WTC11 (cell line): ENCODE measurements at regions not wholly inside any gene's neighbourhood (a gene's known extent, or its start where the extent isn't known, plus 50 kb on each side); places are given as distances from the start of the nearest gene placed in this dataset.

Source experiments
- ATAC-seq: fragments of 200-7000 bp; cut with Tn5 transposase; 2 replicates; pipeline ENCODE4 v1.10.0; 2021; ENCODE audit warnings: mild to moderate bottlenecking, moderate library complexity
- CTCF ChIA-PET: fragments of 300-600 bp; sonication (Branson Sonifier 250); formaldehyde crosslinking; loops from one replicate; lab custom pipeline; 2021; ENCODE audit warnings: antibody characterized with exemption; lab: Charles Lee
- POLR2A ChIA-PET: fragments of 350-600 bp; sonication (Branson Sonifier 250); formaldehyde crosslinking; loops from one replicate; lab custom pipeline; 2021; ENCODE audit warnings: antibody characterized with exemption; lab: Charles Lee
- DNase-seq: peaks from one replicate; pipeline ENCODE4 v3.0.0; 2021; ENCODE audit warnings: low spot score
- H3K27ac Mint-ChIP-seq: 2 replicates; pipeline ENCODE4 v1.8.0; 2021; ENCODE audit warnings: mixed read lengths
- H3K27me3 Mint-ChIP-seq: 2 replicates; pipeline ENCODE4 v1.8.0; 2021; ENCODE audit warnings: low read depth, mild to moderate bottlenecking, moderate library complexity, mixed read lengths
- H3K36me3 Mint-ChIP-seq: 2 replicates; pipeline ENCODE4 v1.8.0; 2021; ENCODE audit warnings: mixed read lengths
- H3K4me1 Mint-ChIP-seq: 2 replicates; pipeline ENCODE4 v1.8.0; 2022; ENCODE audit warnings: mixed read lengths
- H3K4me3 Mint-ChIP-seq: 2 replicates; pipeline ENCODE4 v1.8.0; 2021; ENCODE audit warnings: mild to moderate bottlenecking, moderate library complexity, mixed read lengths
- H3K9me3 Mint-ChIP-seq: 2 replicates; pipeline ENCODE4 v1.8.0; 2021; ENCODE audit warnings: mixed read lengths
- AFF4 ChIP-seq: sonication (generic); formaldehyde crosslinking; IDR thresholded peaks from 2 replicates; pipeline ENCODE4 v1.8.1; 2023; ENCODE audit warnings: mild to moderate bottlenecking, missing genetic modification reagents, borderline replicate concordance
- ARID4B ChIP-seq: sonication (generic); formaldehyde crosslinking; IDR thresholded peaks from 2 replicates; pipeline ENCODE4 v1.8.0; 2023; ENCODE audit warnings: missing genetic modification reagents, mild to moderate bottlenecking, borderline replicate concordance
- ATF6 ChIP-seq: sonication (generic); formaldehyde crosslinking; IDR thresholded peaks from 2 replicates; pipeline ENCODE4 v1.8.1; 2023; ENCODE audit warnings: mild to moderate bottlenecking, missing genetic modification reagents
- CTCF ChIP-seq: fragments of 200-600 bp; IDR thresholded peaks from 2 replicates; pipeline ENCODE4 v1.8.0; 2022; ENCODE audit warnings: antibody characterized with exemption
- E2F5 ChIP-seq: sonication (generic); formaldehyde crosslinking; IDR thresholded peaks from 2 replicates; pipeline ENCODE4 v1.8.1; 2022; ENCODE audit warnings: mild to moderate bottlenecking, moderate library complexity, missing genetic modification reagents
- ETV6 ChIP-seq: sonication (generic); formaldehyde crosslinking; IDR thresholded peaks from 2 replicates; pipeline ENCODE4 v1.8.1; 2022; ENCODE audit warnings: mild to moderate bottlenecking, missing genetic modification reagents
- FOXJ3 ChIP-seq: sonication (generic); formaldehyde crosslinking; IDR thresholded peaks from 2 replicates; pipeline ENCODE4 v1.9.0; 2021; ENCODE audit warnings: missing genetic modification reagents, mild to moderate bottlenecking, borderline replicate concordance
- FOXK1 ChIP-seq: sonication (generic); formaldehyde crosslinking; IDR thresholded peaks from 2 replicates; pipeline ENCODE4 v1.8.0; 2022; ENCODE audit warnings: mild to moderate bottlenecking, moderate library complexity, missing genetic modification reagents
- FOXP1 ChIP-seq: sonication (generic); formaldehyde crosslinking; IDR thresholded peaks from 2 replicates; pipeline ENCODE4 v1.8.0; 2022; ENCODE audit warnings: missing genetic modification reagents, mild to moderate bottlenecking, moderate library complexity, borderline replicate concordance
- GABPB1 ChIP-seq: sonication (generic); formaldehyde crosslinking; IDR thresholded peaks from 2 replicates; pipeline ENCODE4 v1.8.1; 2023; ENCODE audit warnings: mild to moderate bottlenecking, missing genetic modification reagents
- MLX ChIP-seq: sonication (generic); formaldehyde crosslinking; IDR thresholded peaks from 2 replicates; pipeline ENCODE4 v1.8.1; 2023; ENCODE audit warnings: mild to moderate bottlenecking, missing genetic modification reagents, moderate library complexity
- NFYB ChIP-seq: sonication (generic); formaldehyde crosslinking; conservative IDR thresholded peaks from 2 replicates; pipeline ENCODE4 v1.8.0; 2022; ENCODE audit warnings: low read depth, missing genetic modification reagents
- RELA ChIP-seq: sonication (generic); formaldehyde crosslinking; IDR thresholded peaks from 2 replicates; pipeline ENCODE4 v1.8.1; 2022; ENCODE audit warnings: missing genetic modification reagents, mild to moderate bottlenecking, borderline replicate concordance
- RORB ChIP-seq: fragments of 250-450 bp; sonication (Bioruptor Pico); IDR thresholded peaks from 2 replicates; pipeline ENCODE4 v1.9.0; 2021; ENCODE audit warnings: mild to moderate bottlenecking
- ZBTB43 ChIP-seq: sonication (generic); formaldehyde crosslinking; IDR thresholded peaks from 2 replicates; pipeline ENCODE4 v1.8.1; 2023; ENCODE audit warnings: mild to moderate bottlenecking, missing genetic modification reagents

GRCh38 chr13:111970494-111971141, 96.3 kb upstream of the SOX1 start:
- CTCF ChIA-PET = no interaction called here

More at GRCh38 chr13:111970494-111971141, 96.3 kb upstream of the SOX1 start:
- peaks cover 10% of the 10 kb centered on the region; the same call in 1 of the 2 replicates for H3K36me3 Mint-ChIP-seq
- peaks cover 13% of the 10 kb centered on the region for H3K27me3 Mint-ChIP-seq
- no peak overlapping the region for H3K27ac Mint-ChIP-seq
- DNase-seq (no peak), ATAC-seq (no peak)
- H3K4me1 Mint-ChIP-seq = peaks cover 29% of the 10 kb centered on the region
- no peak overlapping the region for H3K4me3 Mint-ChIP-seq
- peaks cover 14% of the 10 kb centered on the region for H3K9me3 Mint-ChIP-seq
- TF ChIP-seq AFF4 (CRISPR knock-in tag) = no peak
- TF ChIP-seq ARID4B = no peak
- no peak for TF ChIP-seq CTCF
- TF ChIP-seq RELA (CRISPR knock-in tag) = no peak
- no peak for TF ChIP-seq FOXK1 (CRISPR knock-in tag)
- TF ChIP-seq GABPB1 (CRISPR knock-in tag) = no peak
- no peak for TF ChIP-seq ATF6 (CRISPR knock-in tag)
- TF ChIP-seq RORB (CRISPR knock-in tag) = no peak
- TF ChIP-seq ZBTB43 = no peak
- TF ChIP-seq FOXJ3 (CRISPR knock-in tag) = no peak
- no peak for TF ChIP-seq FOXP1 (CRISPR knock-in tag)
- no peak for TF ChIP-seq MLX (CRISPR knock-in tag)
- TF ChIP-seq E2F5 (CRISPR knock-in tag) = no peak
- TF ChIP-seq NFYB (CRISPR knock-in tag) = no peak
- no peak for TF ChIP-seq ETV6 (CRISPR knock-in tag)
- POLR2A ChIA-PET = no interaction called here
